ENCODE measurements at regions not wholly inside any gene's neighbourhood (a gene's known extent, or its start where the extent isn't known, plus 50 kb on each side); places are given as distances from the start of the nearest gene placed in this dataset.

- TF ChIP-seq CTCF (IDR thresholded peaks at IDR 0.05) = no peak
- TF ChIP-seq POLR2A (IDR thresholded peaks at IDR 0.05) = no peak
Observed at GRCh38 chr4:103853146-103853545, 133.4 kb upstream of the TACR3 start.
